Breast epithelium (tissue), 3 donors: ENCODE measurements at regions not wholly inside any gene's neighbourhood (a gene's known extent, or its start where the extent isn't known, plus 50 kb on each side); places are given as distances from the start of the nearest gene placed in this dataset.

Experiments
- CTCF ChIP-seq, 3 donors: fragments of 450-650 bp; IDR thresholded peaks; one replicate each; pipeline ENCODE4 v1.5.1; 2016 to 2017; ENCODE audit warnings: antibody characterized with exemption in 3 of 3, mild to moderate bottlenecking in 3 of 3, moderate library complexity in 3 of 3
- POLR2A ChIP-seq: fragments of 450-650 bp; IDR thresholded peaks from one replicate; pipeline ENCODE4 v1.6.1; 2016; ENCODE audit warnings: antibody characterized with exemption, mild to moderate bottlenecking, moderate library complexity
- POLR2AphosphoS5 ChIP-seq, 3 donors: sonication (generic); formaldehyde crosslinking; IDR thresholded peaks; one replicate each; pipeline ENCODE4 v1.6.1; 2017; ENCODE audit warnings: antibody characterized with exemption in 3 of 3

DNA sequence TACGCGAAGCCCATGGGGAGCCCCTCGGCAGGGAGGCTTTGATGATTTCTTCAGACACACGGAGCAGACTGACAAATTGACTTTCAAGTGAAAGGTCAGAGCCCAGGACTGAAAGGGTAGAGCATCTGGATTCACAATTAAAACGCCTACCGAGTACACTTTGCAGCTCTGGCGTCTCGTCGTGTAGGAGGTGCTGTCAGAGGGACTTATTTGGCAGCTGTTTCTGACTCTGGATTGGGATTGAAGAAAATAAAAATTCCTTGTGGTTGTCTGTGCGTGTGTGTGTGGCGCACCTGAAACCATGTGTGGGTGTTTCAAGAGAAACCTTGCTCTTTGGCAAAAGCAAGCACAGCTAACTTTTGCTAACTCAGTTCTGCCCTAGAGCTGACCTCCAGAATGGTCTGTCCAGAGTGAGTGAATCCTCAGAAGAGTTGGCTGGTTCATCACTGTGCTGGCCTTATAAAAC is 348.7 kb downstream of the HLX start:
- no peak for TF ChIP-seq POLR2AphosphoS5 (IDR thresholded peaks at IDR 0.05)
- TF ChIP-seq POLR2A = no peak
- no peak for TF ChIP-seq CTCF (IDR thresholded peaks at IDR 0.05)
